HG03097 (cell line): ENCODE measurements at regions not wholly inside any gene's neighbourhood (a gene's known extent, or its start where the extent isn't known, plus 50 kb on each side); places are given as distances from the start of the nearest gene placed in this dataset.

ENCODE experiments used
- ATAC-seq: cut with Tn5 transposase; IDR thresholded peaks from one replicate; pipeline ENCODE4 v1.9.1; 2021; ENCODE audit not compliant: unreplicated experiment, low FRiP score

- ATAC-seq, result no peak
Measured at GRCh38 chr11:28481616-28482480, 373.7 kb downstream of the METTL15 start.

GRCh38 chr11:28480406-28480805, 372.2 kb downstream of the METTL15 start:
- ATAC-seq, result no peak

- ATAC-seq, result no peak
Measured at GRCh38 chr11:28476864-28477263, 368.7 kb downstream of the METTL15 start.

- ATAC-seq, result no peak
Measured at GRCh38 chr11:28476049-28476448, 367.9 kb downstream of the METTL15 start.

- no peak for ATAC-seq
Measured at GRCh38 chr11:28472904-28473303, 364.7 kb downstream of the METTL15 start.

GRCh38 chr11:28471537-28471936, 363.3 kb downstream of the METTL15 start:
- ATAC-seq, result no peak

GRCh38 chr11:28470180-28470579, 362.0 kb downstream of the METTL15 start:
- no peak for ATAC-seq

- no peak for ATAC-seq
Measured at GRCh38 chr11:28466506-28466905, 358.3 kb downstream of the METTL15 start.

- no peak for ATAC-seq
Measured at GRCh38 chr11:28464252-28464867, 356.2 kb downstream of the METTL15 start.

- ATAC-seq, result no peak
Measured at GRCh38 chr11:28463826-28464225, 355.6 kb downstream of the METTL15 start.

- ATAC-seq, result no peak
Measured at GRCh38 chr11:28461846-28462245, 353.7 kb downstream of the METTL15 start.

GRCh38 chr11:28461338-28461737, 353.1 kb downstream of the METTL15 start:
- ATAC-seq, result no peak

- ATAC-seq, result no peak
Measured at GRCh38 chr11:28460348-28460747, 352.2 kb downstream of the METTL15 start.

- no peak for ATAC-seq
Measured at GRCh38 chr11:28459912-28460311, 351.7 kb downstream of the METTL15 start.

GRCh38 chr11:28457481-28458065, 349.4 kb downstream of the METTL15 start:
- no peak for ATAC-seq

GRCh38 chr11:28448186-28448585, 340.0 kb downstream of the METTL15 start:
- no peak for ATAC-seq

GRCh38 chr11:28447226-28447625, 339.0 kb downstream of the METTL15 start:
- ATAC-seq, result no peak

- ATAC-seq, result no peak
Measured at GRCh38 chr11:28442131-28442530, 333.9 kb downstream of the METTL15 start.

- no peak for ATAC-seq
Measured at GRCh38 chr11:28439403-28439802, 331.2 kb downstream of the METTL15 start.

GRCh38 chr11:28420099-28420498, 311.9 kb downstream of the METTL15 start:
- ATAC-seq, result no peak

- ATAC-seq, result no peak
Measured at GRCh38 chr11:28417601-28418323, 309.6 kb downstream of the METTL15 start.
